DMS53 treated with DMSO at 0.1 percent for 48 hours (cell line): ENCODE measurements at regions not wholly inside any gene's neighbourhood (a gene's known extent, or its start where the extent isn't known, plus 50 kb on each side); places are given as distances from the start of the nearest gene placed in this dataset.
"Not testable (repeated sequence)": the region's sequence is repeated elsewhere in the genome, so short reads cannot be mapped to it uniquely, and the experiment has no call there.

ENCODE experiments used
- DNase-seq: peaks from one replicate; lab custom pipeline; 2025; ENCODE audit not compliant: unreplicated experiment; lab: John Stamatoyannopoulos, UW

GRCh38 chr18:54433368-54433767, 75.7 kb downstream of the C18orf54 start:
- DNase-seq, result no peak

GRCh38 chr18:54433857-54434256, 76.2 kb downstream of the C18orf54 start:
- no peak for DNase-seq

- DNase-seq, result no peak
Observed at GRCh38 chr18:54434453-54434852, 76.7 kb downstream of the C18orf54 start.

- DNase-seq, result no peak
Observed at GRCh38 chr18:54436501-54436900, 78.8 kb downstream of the C18orf54 start.

- DNase-seq, result no peak
Observed at GRCh38 chr18:54440292-54440691, 82.6 kb downstream of the C18orf54 start.

- DNase-seq, result peak; percentile 90
Observed at GRCh38 chr18:54444319-54444914, 86.7 kb downstream of the C18orf54 start.

- peak; percentile 54 for DNase-seq
Observed at GRCh38 chr18:54453996-54454395, 96.3 kb downstream of the C18orf54 start.

GRCh38 chr18:54465502-54465901, 107.8 kb downstream of the C18orf54 start:
- DNase-seq, result no peak

GRCh38 chr18:54466248-54467005, 108.7 kb downstream of the C18orf54 start:
- DNase-seq, result no peak

- peak; percentile 83 for DNase-seq
Observed at GRCh38 chr18:54479365-54479764, 111.7 kb upstream of the DYNAP start.

- no peak for DNase-seq
Observed at GRCh38 chr18:54480616-54481015, 110.4 kb upstream of the DYNAP start.

GRCh38 chr18:54502451-54502850, 88.6 kb upstream of the DYNAP start:
- DNase-seq, result not testable (repeated sequence)

- no peak for DNase-seq
Observed at GRCh38 chr18:54503131-54503894, 87.7 kb upstream of the DYNAP start.

GRCh38 chr18:54506516-54507261, 84.4 kb upstream of the DYNAP start:
- DNase-seq, result no peak

- DNase-seq, result no peak
Observed at GRCh38 chr18:54509793-54510192, 81.3 kb upstream of the DYNAP start.

- DNase-seq, result peak; percentile 6
Observed at GRCh38 chr18:54515149-54515548, 75.9 kb upstream of the DYNAP start.

- no peak for DNase-seq
Observed at GRCh38 chr18:54517521-54517920, 73.5 kb upstream of the DYNAP start.

GRCh38 chr18:54521846-54522245, 69.2 kb upstream of the DYNAP start:
- no peak for DNase-seq

GRCh38 chr18:54528942-54529376, 62.1 kb upstream of the DYNAP start:
- DNase-seq, result no peak

- DNase-seq, result no peak
Observed at GRCh38 chr18:54529444-54529843, 61.6 kb upstream of the DYNAP start.

- peak; percentile 11 for DNase-seq
Observed at GRCh38 chr18:54530285-54530684, 60.8 kb upstream of the DYNAP start.
